ENCODE measurements at regions not wholly inside any gene's neighbourhood (a gene's known extent, or its start where the extent isn't known, plus 50 kb on each side); places are given as distances from the start of the nearest gene placed in this dataset.

DNA sequence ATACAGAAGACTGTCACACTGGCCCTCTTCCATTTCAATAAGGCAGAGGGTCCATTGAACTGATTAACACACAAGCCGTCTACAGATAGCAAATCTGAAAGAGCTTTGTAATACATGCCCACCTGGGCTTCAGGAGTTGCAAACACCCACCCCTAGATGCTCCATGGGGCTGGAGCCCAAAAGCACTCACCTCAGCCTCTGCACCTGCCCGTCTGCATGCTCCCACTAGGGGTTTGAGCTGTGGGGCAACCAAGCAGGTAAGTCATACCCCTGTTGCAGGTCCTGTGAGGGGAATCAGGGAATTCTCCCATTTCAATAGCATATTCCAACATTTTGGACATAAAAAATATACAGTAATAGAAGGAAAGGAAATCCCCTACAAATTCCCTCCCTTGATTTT lies 243.0 kb upstream of the KCNIP4 start:
- Histone ChIP-seq H3K27me3 (ENCODE audit: insufficient read depth, low read length) (no peaks in the 10 kb centered on the region), H3K79me2 (ENCODE audit: control insufficient read depth, insufficient read depth, low read length, poor library complexity) (no peaks in the 10 kb centered on the region), H3K23ac (ENCODE audit: low read length) (no peak overlapping the region), H2BK12ac (ENCODE audit: low read length) (no peak overlapping the region), H3K36me3 (ENCODE audit: control insufficient read depth in 1 of 2, insufficient read depth in 2 of 2, low read length in 2 of 2) (no peaks in the 10 kb centered on the region), H3K9ac (ENCODE audit: low read length) (no peak overlapping the region), H2BK5ac (ENCODE audit: low read depth, low read length, poor library complexity) (no peak overlapping the region), H3K18ac (ENCODE audit: low read length) (no peak overlapping the region), H2AFZ (ENCODE audit: insufficient read depth, low read length, poor library complexity) (no peak overlapping the region), H3K9me3 (ENCODE audit: insufficient read depth, low read depth, low read length) (no peaks in the 10 kb centered on the region), H2AK5ac (ENCODE audit: low read length) (no peak overlapping the region), H3K4me3 (ENCODE audit: low read depth, low read length) (no peak overlapping the region), H3K4me1 (ENCODE audit: control insufficient read depth in 1 of 2, insufficient read depth in 2 of 2, low read length in 2 of 2) (peaks cover 0 to 3% of the 10 kb centered on the region in 2 experiments), H3K27ac (ENCODE audit: low read depth, low read length) (no peak overlapping the region), H3K14ac (ENCODE audit: low read length) (no peak overlapping the region), H2BK120ac (ENCODE audit: insufficient read depth, low read length, poor library complexity) (no peak overlapping the region), H4K91ac (ENCODE audit: low read depth, low read length) (no peak overlapping the region), H4K12ac (ENCODE audit: low read depth, low read length) (no peak overlapping the region), H3K4me2 (ENCODE audit: low read length) (no peak overlapping the region), H3K4ac (ENCODE audit: low read depth, low read length) (no peak overlapping the region), H4K8ac (ENCODE audit: low read depth, low read length) (no peak overlapping the region), H3K79me1 (ENCODE audit: low read length) (no peaks in the 10 kb centered on the region)
- no peak for DNase-seq
- WGBS (ENCODE audit: extremely low coverage, insufficient coverage, insufficient read length): no CpG with 5 or more reads among the region's 2 CpGs

DNA sequence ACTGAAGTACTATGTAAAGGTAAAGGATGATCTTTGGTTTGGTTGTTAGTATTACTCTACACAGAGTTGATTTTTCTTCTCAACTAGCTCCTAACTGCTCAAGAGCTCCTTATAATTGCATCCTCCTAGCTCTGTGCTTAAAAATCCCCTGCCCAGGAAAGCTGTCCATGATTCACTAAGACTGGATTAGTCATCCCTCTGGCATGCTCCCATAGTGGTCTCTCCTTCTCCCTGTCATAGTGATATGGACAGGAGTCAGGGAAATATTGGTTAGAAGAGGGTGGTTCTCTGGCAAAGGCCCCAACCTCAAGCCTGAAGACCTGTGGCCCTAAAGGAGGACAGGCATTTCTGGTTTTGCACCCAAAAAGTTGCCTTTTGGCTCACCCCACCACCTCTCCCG lies 242.3 kb upstream of the KCNIP4 start:
- Histone ChIP-seq H2BK5ac (ENCODE audit: low read depth, low read length, poor library complexity) (no peak overlapping the region), H3K4me2 (ENCODE audit: low read length) (no peak overlapping the region), H3K36me3 (ENCODE audit: control insufficient read depth in 1 of 2, insufficient read depth in 2 of 2, low read length in 2 of 2) (no peaks in the 10 kb centered on the region), H3K27me3 (ENCODE audit: insufficient read depth, low read length) (no peaks in the 10 kb centered on the region), H4K8ac (ENCODE audit: low read depth, low read length) (no peak overlapping the region), H2AFZ (ENCODE audit: insufficient read depth, low read length, poor library complexity) (no peak overlapping the region), H3K23ac (ENCODE audit: low read length) (no peak overlapping the region), H3K4ac (ENCODE audit: low read depth, low read length) (no peak overlapping the region), H3K14ac (ENCODE audit: low read length) (no peak overlapping the region), H4K91ac (ENCODE audit: low read depth, low read length) (no peak overlapping the region), H3K79me1 (ENCODE audit: low read length) (no peaks in the 10 kb centered on the region), H3K9me3 (ENCODE audit: insufficient read depth, low read depth, low read length) (no peaks in the 10 kb centered on the region), H2AK5ac (ENCODE audit: low read length) (no peak overlapping the region), H3K4me1 (ENCODE audit: control insufficient read depth in 1 of 2, insufficient read depth in 2 of 2, low read length in 2 of 2) (peaks cover 0 to 3% of the 10 kb centered on the region in 2 experiments), H3K18ac (ENCODE audit: low read length) (no peak overlapping the region), H2BK120ac (ENCODE audit: insufficient read depth, low read length, poor library complexity) (no peak overlapping the region), H3K79me2 (ENCODE audit: control insufficient read depth, insufficient read depth, low read length, poor library complexity) (no peaks in the 10 kb centered on the region), H4K12ac (ENCODE audit: low read depth, low read length) (no peak overlapping the region), H3K9ac (ENCODE audit: low read length) (no peak overlapping the region), H3K4me3 (ENCODE audit: low read depth, low read length) (no peak overlapping the region), H3K27ac (ENCODE audit: low read depth, low read length) (no peak overlapping the region), H2BK12ac (ENCODE audit: low read length) (no peak overlapping the region)
- no peak for DNase-seq
- WGBS (ENCODE audit: extremely low coverage, insufficient coverage, insufficient read length): no CpG with 5 or more reads among the region's 1 CpG

DNA sequence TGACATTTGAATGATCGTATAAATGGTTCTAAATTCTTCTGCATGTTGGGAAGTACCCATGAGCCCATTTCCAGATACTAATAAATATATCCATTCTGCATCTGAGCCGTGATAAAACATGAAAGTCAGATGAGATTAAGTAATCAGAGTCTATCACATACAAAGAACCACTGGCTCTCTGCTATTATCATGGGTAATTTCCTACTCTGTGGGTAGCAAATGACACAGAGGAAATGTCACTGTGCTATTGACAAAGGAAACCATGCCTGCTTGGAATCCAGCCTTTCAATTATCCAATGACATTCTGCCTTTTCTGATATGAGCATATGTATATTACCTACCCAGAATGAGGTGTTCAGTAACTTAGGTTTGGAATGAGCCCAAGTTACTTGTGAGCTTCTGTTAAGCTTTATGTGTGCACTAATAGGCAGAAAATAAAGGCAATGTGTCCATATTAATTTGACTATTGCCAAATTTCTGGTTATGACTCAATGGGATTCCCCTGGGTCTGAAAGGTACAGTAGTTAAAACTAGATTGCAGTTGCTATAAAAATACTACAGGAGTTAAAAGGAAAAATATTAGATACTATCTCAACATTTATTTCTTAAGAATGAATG lies 238.7 kb upstream of the KCNIP4 start:
- Histone ChIP-seq H3K4ac (ENCODE audit: low read depth, low read length) (no peak overlapping the region), H4K91ac (ENCODE audit: low read depth, low read length) (no peak overlapping the region), H2BK120ac (ENCODE audit: insufficient read depth, low read length, poor library complexity) (no peak overlapping the region), H3K27me3 (ENCODE audit: insufficient read depth, low read length) (no peaks in the 10 kb centered on the region), H3K14ac (ENCODE audit: low read length) (no peak overlapping the region), H2AK5ac (ENCODE audit: low read length) (no peak overlapping the region), H3K9me3 (ENCODE audit: insufficient read depth, low read depth, low read length) (no peaks in the 10 kb centered on the region), H3K4me1 (ENCODE audit: control insufficient read depth in 1 of 2, insufficient read depth in 2 of 2, low read length in 2 of 2) (peaks cover 0 to 3% of the 10 kb centered on the region in 2 experiments), H4K12ac (ENCODE audit: low read depth, low read length) (no peak overlapping the region), H3K9ac (ENCODE audit: low read length) (no peak overlapping the region), H3K18ac (ENCODE audit: low read length) (no peak overlapping the region), H3K23ac (ENCODE audit: low read length) (no peak overlapping the region), H3K79me1 (ENCODE audit: low read length) (no peaks in the 10 kb centered on the region), H2BK12ac (ENCODE audit: low read length) (no peak overlapping the region), H3K4me2 (ENCODE audit: low read length) (no peak overlapping the region), H3K36me3 (ENCODE audit: control insufficient read depth in 1 of 2, insufficient read depth in 2 of 2, low read length in 2 of 2) (no peaks in the 10 kb centered on the region), H2BK5ac (ENCODE audit: low read depth, low read length, poor library complexity) (no peak overlapping the region), H4K8ac (ENCODE audit: low read depth, low read length) (no peak overlapping the region), H3K79me2 (ENCODE audit: control insufficient read depth, insufficient read depth, low read length, poor library complexity) (no peaks in the 10 kb centered on the region), H3K4me3 (ENCODE audit: low read depth, low read length) (no peak overlapping the region), H2AFZ (ENCODE audit: insufficient read depth, low read length, poor library complexity) (no peak overlapping the region), H3K27ac (ENCODE audit: low read depth, low read length) (no peak overlapping the region)
- DNase-seq: no peak
- WGBS (ENCODE audit: extremely low coverage, insufficient coverage, insufficient read length): no CpG with 5 or more reads among the region's 2 CpGs

DNA sequence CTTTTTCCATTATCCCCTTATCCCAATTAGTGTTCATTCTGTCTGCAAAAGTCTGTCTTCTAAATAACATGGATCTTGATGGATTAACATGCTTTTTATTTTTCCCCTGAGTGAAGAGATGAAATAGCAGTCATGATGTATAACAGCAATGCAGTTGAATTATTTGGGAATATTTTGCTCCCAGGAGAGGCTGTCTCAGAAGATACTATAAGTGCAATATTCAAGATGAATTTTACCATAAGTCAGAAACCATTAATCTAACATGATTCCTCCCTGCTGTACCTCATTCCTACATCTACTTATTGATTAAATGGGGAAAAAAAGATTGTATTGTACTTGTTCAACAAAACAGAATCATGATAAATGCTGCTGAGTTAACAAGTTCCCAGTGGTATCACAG lies 233.2 kb upstream of the KCNIP4 start:
- Histone ChIP-seq H3K9ac (ENCODE audit: low read length) (no peak overlapping the region), H3K36me3 (ENCODE audit: control insufficient read depth in 1 of 2, insufficient read depth in 2 of 2, low read length in 2 of 2) (no peaks in the 10 kb centered on the region), H3K4ac (ENCODE audit: low read depth, low read length) (no peak overlapping the region), H2BK12ac (ENCODE audit: low read length) (no peak overlapping the region), H2AFZ (ENCODE audit: insufficient read depth, low read length, poor library complexity) (no peak overlapping the region), H3K23ac (ENCODE audit: low read length) (no peak overlapping the region), H2BK120ac (ENCODE audit: insufficient read depth, low read length, poor library complexity) (no peak overlapping the region), H2AK5ac (ENCODE audit: low read length) (no peak overlapping the region), H3K4me3 (ENCODE audit: low read depth, low read length) (no peak overlapping the region), H3K79me2 (ENCODE audit: control insufficient read depth, insufficient read depth, low read length, poor library complexity) (no peaks in the 10 kb centered on the region), H4K8ac (ENCODE audit: low read depth, low read length) (no peak overlapping the region), H3K9me3 (ENCODE audit: insufficient read depth, low read depth, low read length) (no peaks in the 10 kb centered on the region), H4K12ac (ENCODE audit: low read depth, low read length) (no peak overlapping the region), H3K4me1 (ENCODE audit: control insufficient read depth in 1 of 2, insufficient read depth in 2 of 2, low read length in 2 of 2) (no peaks in the 10 kb centered on the region), H3K18ac (ENCODE audit: low read length) (no peak overlapping the region), H2BK5ac (ENCODE audit: low read depth, low read length, poor library complexity) (no peak overlapping the region), H3K27me3 (ENCODE audit: insufficient read depth, low read length) (no peaks in the 10 kb centered on the region), H3K27ac (ENCODE audit: low read depth, low read length) (no peak overlapping the region), H3K79me1 (ENCODE audit: low read length) (no peaks in the 10 kb centered on the region), H3K14ac (ENCODE audit: low read length) (no peak overlapping the region), H3K4me2 (ENCODE audit: low read length) (no peak overlapping the region), H4K91ac (ENCODE audit: low read depth, low read length) (no peak overlapping the region)
- no peak for DNase-seq
